GM18861 (cell line): ENCODE measurements at regions not wholly inside any gene's neighbourhood (a gene's known extent, or its start where the extent isn't known, plus 50 kb on each side); places are given as distances from the start of the nearest gene placed in this dataset.
"Not testable (repeated sequence)": the region's sequence is repeated elsewhere in the genome, so short reads cannot be mapped to it uniquely, and the experiment has no call there.

Experiments
- ATAC-seq: cut with Tn5 transposase; IDR thresholded peaks from one replicate; pipeline ENCODE4 v1.9.1; 2021; ENCODE audit not compliant: unreplicated experiment

DNA sequence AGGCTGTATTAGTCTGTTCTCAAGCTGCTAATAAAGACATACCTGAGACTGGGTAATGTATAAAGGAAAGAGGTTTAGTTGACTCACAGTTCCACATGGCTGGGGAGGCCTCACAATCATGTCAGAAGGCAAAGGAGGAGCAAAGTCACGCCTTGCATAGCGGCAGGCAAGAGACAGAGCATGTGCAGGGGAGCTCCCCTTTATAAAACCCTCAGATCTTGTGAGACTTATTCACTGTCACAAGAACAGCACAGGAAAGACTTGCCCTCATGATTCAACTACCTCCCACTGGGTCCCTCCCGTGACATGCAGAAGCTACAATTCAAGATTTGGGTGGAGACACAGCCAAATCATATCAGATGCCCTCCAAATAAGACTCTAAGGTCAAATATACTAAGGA lies 139.4 kb upstream of the TOP1 start:
- not testable (repeated sequence) for ATAC-seq

GRCh38 chr20:40890181-40890580 lies 138.4 kb upstream of the TOP1 start:
- no peak for ATAC-seq

DNA sequence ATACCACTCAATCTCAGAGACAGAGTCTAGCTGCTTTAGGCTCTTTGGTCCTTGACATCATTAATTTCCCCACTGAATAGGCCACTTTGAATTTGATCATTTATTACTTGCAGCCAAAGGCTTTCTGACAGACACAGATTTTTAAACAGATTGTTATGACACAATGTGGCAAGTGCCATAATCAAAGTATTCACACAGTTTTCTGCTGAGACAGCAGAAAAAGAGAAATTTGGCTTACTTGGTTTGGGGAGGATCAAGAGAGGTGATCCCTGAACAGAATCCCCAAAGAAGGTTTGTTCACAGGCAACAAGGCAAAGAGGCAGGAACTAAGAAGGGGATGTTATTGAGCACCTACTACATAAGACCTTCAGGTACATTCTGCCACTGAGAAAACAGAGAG lies 138.0 kb upstream of the TOP1 start:
- no peak for ATAC-seq

DNA sequence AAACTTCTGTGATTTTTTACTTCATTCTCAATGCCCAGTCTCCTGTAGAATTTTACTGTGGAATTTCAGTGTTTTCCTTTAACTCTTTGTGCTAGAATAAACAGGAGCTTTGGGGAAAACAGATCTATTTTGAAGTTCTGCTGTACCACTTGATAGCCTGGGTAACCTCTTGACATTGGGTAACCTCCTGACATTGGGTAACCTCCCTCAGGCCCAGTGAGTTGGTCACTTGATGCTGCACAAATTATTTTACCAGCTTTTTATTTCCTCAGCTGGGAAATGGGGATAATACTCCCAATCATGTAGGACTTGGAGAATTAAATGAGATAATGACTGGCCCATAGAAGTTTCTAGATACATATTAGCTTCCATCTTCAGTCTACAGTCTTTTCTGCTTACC lies 137.3 kb upstream of the TOP1 start:
- no peak for ATAC-seq

DNA sequence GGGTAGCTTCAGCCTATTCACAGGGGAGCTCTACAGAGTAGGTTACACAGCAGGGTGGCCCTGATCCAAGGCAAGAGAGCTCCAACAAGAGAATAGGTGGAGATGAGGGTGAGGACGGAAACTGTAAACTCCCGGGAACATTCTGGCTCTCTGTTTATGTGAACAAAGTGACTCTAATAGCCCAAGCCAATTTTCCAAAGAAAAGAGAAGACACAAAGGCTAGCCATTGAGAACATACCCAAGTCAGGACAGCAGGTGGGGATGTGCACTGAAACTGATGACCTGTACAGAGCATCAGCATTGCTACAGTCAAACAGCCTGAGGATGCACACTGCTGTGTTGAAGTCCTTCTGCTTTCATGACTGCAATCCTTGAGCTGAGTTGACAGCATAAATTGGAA lies 136.0 kb upstream of the TOP1 start:
- no peak for ATAC-seq

GRCh38 chr20:40893610-40894236 lies 134.9 kb upstream of the TOP1 start:
- no peak for ATAC-seq

- no peak for ATAC-seq
These were observed 134.4 kb upstream of the TOP1 start for GRCh38 chr20:40894237-40894630.

DNA sequence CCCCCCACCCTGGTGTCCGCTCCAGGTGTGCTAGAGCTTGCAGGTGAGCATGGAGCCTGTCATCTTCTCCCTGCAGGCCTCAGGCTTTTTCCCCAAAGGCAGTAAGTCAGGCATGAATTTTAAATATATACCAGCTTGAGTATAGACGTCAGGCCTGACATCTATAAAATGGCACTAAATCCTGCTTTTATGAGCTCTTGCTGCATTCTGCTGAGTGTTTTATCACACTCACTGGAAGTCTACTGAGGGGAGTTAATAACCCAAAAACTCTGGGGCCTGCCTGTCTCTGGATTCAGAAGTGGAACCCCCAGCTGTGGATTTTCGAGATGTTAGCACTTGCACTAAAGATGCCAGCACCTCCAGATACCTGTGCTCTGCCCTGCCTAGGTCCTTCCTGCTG lies 133.4 kb upstream of the TOP1 start:
- no peak for ATAC-seq

DNA sequence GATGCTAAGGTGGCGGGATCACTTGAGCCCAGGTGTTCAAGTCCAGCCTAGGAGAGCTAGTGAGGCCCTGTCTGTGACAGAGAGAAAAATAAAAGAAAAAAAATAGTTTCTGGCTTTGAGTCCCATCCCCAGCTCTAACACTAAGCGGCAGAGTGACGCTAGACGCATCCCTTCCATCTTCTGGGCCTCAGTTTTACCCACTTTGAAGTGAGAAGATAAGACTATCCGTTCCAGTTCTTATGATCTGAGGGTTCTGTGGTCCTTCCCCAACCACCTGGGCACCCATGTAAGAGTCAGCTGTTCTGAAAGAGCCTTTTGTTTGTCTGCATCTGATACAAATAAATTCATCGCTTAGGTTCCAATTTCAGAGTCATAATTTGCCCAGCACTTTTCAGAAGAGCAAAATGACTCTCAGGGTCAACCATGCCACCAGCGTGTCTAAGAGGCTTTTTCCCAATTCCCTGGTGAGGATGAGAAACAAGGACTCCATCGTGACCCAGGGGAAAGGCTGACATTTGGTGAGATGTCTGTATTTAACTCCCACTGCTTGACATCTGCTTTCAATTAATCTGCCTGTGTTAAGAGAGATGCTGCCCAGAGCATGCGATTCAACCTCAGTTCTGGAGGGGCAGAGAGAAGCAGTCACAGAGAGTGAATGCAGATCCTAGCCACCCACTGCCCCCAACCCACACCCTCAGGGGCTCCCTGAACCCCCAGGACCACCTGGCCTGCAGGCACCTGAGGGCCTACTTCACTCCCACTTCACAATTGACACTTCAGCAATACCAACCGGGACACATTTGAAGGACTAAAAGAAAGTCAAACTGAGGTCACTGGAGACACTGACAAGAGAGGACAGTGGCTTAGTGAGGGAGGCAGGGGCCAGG lies 131.6 kb upstream of the TOP1 start:
- no peak for ATAC-seq

DNA sequence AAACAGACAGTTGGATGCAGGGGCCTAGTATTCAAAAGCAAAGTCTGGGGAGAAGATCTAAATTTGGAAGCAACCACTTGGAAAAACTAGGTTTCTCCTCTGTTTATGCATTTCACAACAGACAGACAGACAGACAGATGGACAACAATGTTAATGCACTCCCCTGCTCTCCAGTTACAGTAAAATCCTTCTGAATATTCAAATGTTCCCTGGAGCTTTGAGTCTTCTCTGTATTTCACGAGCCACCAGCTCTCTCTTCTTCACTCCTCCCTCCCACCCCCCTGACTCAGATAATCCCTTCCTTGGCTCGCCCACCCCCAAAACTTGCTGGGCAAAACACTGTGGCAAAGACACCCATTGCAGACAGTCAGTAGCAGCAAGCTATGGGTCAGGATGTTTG lies 129.3 kb upstream of the TOP1 start:
- no peak for ATAC-seq

GRCh38 chr20:40900666-40901215 lies 127.9 kb upstream of the TOP1 start:
- no peak for ATAC-seq

DNA sequence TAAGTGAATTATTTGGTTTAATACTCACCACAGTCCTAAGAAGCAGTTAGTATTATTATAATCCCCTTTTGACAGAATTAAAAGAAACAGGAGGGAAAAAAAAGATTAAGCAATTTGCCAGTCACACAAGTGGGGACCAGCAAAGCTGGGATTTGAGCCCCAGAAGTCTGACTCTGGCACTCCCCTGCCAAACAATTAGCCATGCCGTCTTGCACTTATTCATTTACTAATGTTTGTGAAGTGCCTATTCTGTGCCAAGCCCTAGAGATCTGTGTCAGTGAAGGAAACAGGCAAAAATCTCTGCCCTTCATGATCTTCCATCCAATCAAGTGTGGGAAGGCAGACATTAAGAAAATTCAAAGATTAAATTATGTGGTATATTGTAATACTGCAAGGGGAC lies 126.0 kb upstream of the TOP1 start:
- no peak for ATAC-seq

GRCh38 chr20:40908309-40908708 lies 120.3 kb upstream of the TOP1 start:
- ATAC-seq, result no peak

DNA sequence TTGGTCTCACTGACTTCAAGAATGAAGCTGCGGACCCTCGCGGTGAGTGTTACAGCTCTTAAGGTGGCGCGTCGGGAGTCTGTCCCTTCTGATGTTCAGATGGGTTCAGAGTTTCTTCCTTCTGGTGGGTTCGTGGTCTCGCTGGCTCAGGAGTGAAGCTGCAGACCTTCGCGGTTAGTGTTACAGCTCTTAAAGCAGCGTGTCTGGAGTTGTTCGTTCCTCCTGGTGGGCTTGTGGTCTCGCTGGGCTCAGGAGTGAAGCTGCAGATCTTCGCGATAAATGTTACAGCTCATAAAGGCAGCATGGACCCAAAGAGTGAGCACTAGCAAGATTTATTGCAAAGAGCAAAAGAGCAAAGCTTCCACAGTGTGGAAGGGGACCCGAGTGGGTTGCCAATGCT lies 119.1 kb upstream of the TOP1 start:
- ATAC-seq, result not testable (repeated sequence)

- ATAC-seq, result not testable (repeated sequence)
These were observed 118.2 kb upstream of the TOP1 start for GRCh38 chr20:40910436-40910835.

GRCh38 chr20:40911152-40911551 lies 117.5 kb upstream of the TOP1 start:
- ATAC-seq, result not testable (repeated sequence)

- ATAC-seq, result no peak
These were observed 115.1 kb upstream of the TOP1 start for GRCh38 chr20:40913224-40914185.

- ATAC-seq, result no peak
These were observed 112.9 kb upstream of the TOP1 start for GRCh38 chr20:40915756-40916155.

GRCh38 chr20:40916276-40916675 lies 112.3 kb upstream of the TOP1 start:
- no peak for ATAC-seq

- ATAC-seq, result no peak
These were observed 108.3 kb upstream of the TOP1 start for GRCh38 chr20:40920291-40920690.

DNA sequence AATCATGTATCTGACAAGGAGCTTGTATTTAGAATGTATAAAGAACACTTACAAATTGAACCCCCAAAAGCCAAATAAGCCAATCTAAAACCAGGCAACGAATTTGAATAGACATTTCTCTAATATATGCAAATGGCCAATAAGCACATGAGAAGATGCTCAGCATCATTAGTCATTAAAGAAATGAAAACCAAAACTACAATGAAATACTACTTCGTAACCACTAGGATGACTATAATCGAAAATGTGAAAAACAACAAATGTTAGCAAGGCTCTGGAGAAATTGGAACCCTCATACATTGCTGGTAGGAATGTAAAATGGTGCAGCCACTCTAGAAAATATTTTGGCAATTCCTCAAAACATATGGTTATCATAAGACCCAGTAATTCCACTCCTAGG lies 105.8 kb upstream of the TOP1 start:
- no peak for ATAC-seq
